ENCODE measurements at regions not wholly inside any gene's neighbourhood (a gene's known extent, or its start where the extent isn't known, plus 50 kb on each side); places are given as distances from the start of the nearest gene placed in this dataset.

- no peak for TF ChIP-seq CTCF (IDR thresholded peaks at IDR 0.05; ENCODE audit: low read length, missing control alignments)
- no peak overlapping the region for H3K4me3 ChIP-seq (replicated peaks; ENCODE audit: low read depth, low read length)
- no peak for DNase-seq (ENCODE audit: low read depth)
Observed at GRCh38 chr5:61754792-61755191, 422.7 kb downstream of the ZSWIM6 start.

GRCh38 chr5:61755726-61756222, 423.7 kb downstream of the ZSWIM6 start:
- no peak for DNase-seq (ENCODE audit: low read depth)
- no peak for TF ChIP-seq CTCF (IDR thresholded peaks at IDR 0.05; ENCODE audit: low read length, missing control alignments)
- H3K4me3 ChIP-seq (replicated peaks; ENCODE audit: low read depth, low read length), result no peak overlapping the region

GRCh38 chr5:61758711-61759110, 426.7 kb downstream of the ZSWIM6 start:
- no peak for DNase-seq (ENCODE audit: low read depth)
- no peak for TF ChIP-seq CTCF (IDR thresholded peaks at IDR 0.05; ENCODE audit: low read length, missing control alignments)
- no peak overlapping the region for H3K4me3 ChIP-seq (replicated peaks; ENCODE audit: low read depth, low read length)

GRCh38 chr5:61765471-61765870, 433.4 kb downstream of the ZSWIM6 start:
- no peak for TF ChIP-seq CTCF (IDR thresholded peaks at IDR 0.05; ENCODE audit: low read length, missing control alignments)
- H3K4me3 ChIP-seq (replicated peaks; ENCODE audit: low read depth, low read length), result no peak overlapping the region
- no peak for DNase-seq (ENCODE audit: low read depth)

- H3K4me3 ChIP-seq (replicated peaks; ENCODE audit: low read depth, low read length), result no peak overlapping the region
- TF ChIP-seq CTCF (IDR thresholded peaks at IDR 0.05; ENCODE audit: low read length, missing control alignments), result no peak
- no peak for DNase-seq (ENCODE audit: low read depth)
Observed at GRCh38 chr5:61766141-61766540, 434.1 kb downstream of the ZSWIM6 start.

- no peak for DNase-seq (ENCODE audit: low read depth)
- TF ChIP-seq CTCF (IDR thresholded peaks at IDR 0.05; ENCODE audit: low read length, missing control alignments), result no peak
- no peak overlapping the region for H3K4me3 ChIP-seq (replicated peaks; ENCODE audit: low read depth, low read length)
Observed at GRCh38 chr5:61767231-61768080, 435.4 kb downstream of the ZSWIM6 start.
